ENCODE measurements at regions not wholly inside any gene's neighbourhood (a gene's known extent, or its start where the extent isn't known, plus 50 kb on each side); places are given as distances from the start of the nearest gene placed in this dataset.
"Not testable (repeated sequence)": the region's sequence is repeated elsewhere in the genome, so short reads cannot be mapped to it uniquely, and the experiment has no call there.

DNA sequence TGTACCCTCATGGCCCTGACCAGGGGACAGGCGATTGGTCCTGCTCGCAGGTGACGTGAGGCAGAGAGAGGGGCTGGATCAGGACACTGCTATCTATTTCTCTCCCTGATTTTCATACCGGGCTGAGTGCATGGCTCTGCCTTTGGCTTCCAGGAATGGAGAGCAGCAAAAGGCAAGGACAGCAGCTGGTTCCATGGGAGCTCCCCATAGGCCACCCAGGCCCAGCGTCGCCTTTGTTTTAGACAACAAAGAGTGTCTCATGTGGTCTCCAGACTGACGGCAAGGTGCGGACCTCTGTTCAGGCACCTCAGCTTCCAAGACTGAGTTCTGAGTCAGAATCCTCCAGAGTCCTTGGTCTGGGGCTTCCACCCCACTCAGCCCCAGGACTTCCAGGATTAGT, 123.1 kb downstream of the VEGFA start:
- DNase-seq, result no peak

- no peak for DNase-seq
Observed at GRCh38 chr6:43891072-43891870, 121.3 kb downstream of the VEGFA start.

GRCh38 chr6:43890197-43891062, 120.4 kb downstream of the VEGFA start:
- DNase-seq, result no peak

DNA sequence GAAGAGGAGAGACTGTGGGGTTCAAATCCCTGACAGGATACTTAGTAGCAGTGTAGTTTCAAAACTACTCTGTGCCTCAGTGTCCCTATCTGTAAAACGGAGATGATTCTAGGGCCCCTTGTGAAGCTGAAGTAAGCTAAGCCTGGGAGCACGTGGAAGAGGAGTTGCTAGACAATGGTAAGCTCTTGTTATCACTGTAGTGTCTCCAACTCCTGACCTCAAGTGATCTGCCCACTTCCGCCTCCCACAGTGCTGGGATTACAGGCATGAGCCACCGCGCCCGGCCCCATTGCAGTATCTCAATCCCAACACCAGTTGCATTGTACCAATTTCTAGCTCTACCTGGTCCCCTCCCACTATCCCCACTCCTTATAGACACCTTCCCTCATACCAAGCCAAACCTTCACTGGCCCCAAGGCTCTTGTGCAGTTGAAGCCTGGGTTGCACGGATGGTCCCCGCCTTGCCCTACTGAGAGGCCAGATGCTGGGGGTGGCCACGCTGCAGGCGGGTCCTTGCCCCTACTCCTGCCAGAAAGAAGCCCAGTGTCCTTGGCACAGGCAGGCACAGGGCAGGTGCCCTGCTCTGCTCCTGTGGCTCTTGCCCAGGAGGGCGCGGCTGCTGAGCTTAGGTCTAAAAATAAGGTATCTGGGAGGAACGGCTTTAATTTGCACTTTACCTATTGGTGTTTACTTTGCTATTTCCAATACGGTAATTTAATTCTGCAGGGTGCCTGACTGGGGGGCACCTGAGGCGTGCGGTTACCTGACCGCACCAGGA, 118.1 kb downstream of the VEGFA start:
- no peak for DNase-seq

- no peak for DNase-seq
Observed at GRCh38 chr6:43887340-43887858, 117.4 kb downstream of the VEGFA start.

GRCh38 chr6:43886717-43887339, 116.8 kb downstream of the VEGFA start:
- no peak for DNase-seq

DNA sequence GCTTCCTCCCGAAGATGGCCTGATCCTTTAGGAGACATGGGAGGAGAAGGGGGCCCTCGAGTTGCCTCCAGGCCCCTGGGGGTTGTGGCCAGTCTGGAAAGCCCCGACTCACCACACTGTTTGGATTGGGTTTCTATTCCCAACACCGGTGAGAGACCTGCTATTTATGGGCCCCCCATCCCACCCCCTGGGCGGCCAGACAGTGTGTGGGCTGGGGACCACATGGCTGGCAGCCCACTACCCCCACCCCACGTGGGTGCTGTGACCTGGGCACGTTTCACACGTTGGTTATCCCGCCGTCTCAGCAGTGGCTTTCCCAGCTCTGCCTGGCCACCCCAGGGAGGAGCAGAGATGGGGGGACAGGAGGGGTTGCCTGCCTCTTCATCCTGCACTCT, 116.1 kb downstream of the VEGFA start:
- no peak for DNase-seq

DNA sequence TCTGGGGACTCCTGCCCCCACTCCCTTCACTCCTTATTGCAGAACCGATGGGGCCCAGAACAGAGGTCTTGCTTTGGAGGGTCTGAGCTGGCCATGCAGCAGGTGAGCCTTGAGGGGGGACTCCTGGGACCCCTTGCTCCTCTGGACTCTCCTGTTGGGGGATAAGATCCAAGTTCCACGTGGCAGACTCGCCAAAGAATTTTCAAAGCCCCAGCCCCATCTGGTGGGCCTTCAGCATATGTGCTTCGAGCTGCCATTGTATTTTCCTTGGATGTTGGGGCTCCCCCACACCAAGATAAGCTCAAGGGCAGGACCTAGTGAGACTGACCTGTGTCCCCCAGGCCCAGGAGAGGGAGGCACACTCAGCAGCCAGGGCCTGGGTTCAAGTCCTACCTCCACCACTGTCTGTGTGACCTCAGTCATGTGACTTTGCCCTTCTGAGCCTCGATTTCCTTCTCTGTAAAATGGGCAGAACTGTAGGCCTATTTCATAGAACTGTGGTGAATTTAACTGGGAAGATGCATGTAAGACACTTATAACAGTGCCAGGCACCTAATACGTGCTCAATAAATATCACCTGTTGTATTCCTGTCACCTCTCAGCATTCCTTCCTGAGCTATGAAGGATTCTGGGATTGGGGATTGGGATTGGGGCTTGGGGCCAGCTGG, 115.5 kb downstream of the VEGFA start:
- no peak for DNase-seq

DNA sequence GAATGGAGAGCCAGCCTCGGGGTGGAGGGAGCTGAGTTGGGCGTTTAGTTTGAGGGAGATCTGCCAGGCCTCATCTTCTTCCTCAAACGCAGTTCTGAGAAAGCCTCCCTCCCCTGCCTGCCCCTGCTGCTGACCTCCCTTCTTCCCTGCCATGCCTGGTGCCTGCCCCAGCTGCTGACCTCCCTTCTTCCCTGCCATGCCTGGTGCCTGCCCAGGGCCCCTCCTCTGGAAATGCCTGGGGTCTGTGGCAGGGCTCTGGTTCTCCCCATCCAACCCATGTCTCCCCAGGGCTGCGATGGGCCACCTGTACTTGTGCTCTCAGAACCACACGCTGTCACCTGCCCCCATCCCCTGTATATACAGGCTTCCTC, 114.6 kb downstream of the VEGFA start:
- no peak for DNase-seq

- DNase-seq, result peak in 5 of 58 donors; percentile 5 to 21 (median 17)
Observed at GRCh38 chr6:43883847-43884651, 114.0 kb downstream of the VEGFA start.

DNA sequence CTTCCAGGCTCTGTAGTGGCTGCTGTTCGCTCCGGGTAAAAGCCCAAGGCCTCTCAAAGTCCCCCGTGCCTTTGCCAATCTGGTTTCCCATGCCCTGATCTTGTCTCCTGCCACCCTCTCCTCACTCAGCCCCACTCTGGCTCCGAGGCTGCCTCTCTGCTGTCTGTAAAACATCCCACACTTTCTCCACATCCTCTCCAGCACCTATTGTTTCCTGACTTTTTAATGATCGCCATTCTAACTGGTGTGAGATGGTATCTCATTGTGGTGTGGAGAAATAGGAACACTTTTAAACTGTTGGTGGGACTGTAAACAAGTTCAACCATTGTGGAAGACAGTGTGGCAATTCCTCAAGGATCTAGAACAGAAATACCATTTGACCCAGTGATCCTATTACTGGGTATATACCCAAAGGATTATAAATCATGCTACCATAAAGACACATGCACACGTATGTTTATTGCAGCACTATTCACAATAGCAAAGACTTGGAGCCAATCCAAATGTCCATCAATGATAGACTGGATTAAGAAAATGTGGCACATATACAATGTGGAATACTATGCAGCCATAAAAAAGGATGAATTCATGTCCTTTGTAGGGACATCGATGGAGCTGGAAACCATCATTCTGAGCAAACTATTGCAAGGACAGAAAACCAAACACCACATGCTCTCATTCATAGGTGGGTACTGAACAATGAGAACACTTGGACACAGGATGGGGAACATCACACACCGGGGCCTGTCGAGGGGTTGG, 112.9 kb downstream of the VEGFA start:
- DNase-seq, result not testable (repeated sequence)

GRCh38 chr6:43880236-43881137, 110.5 kb downstream of the VEGFA start:
- DNase-seq, result no peak

DNA sequence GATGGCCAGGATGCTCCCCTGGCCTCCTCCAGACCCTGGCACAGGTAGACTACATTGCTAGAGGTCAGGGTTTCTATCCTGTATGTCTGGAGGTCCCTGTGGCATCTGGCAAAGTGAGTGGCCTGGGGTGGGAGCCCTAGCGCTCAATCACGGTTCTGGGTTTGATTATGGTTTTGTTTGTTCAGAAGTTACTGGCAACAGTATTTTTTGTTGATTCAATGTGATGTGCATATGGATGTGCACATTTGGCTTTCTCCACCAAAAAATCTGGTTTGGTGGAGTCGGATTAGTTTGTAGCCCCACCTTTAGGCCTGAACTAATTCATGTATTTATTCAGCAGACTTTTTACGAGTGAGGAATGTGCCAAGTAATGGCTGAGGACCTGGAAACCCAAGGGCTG, 109.7 kb downstream of the VEGFA start:
- no peak for DNase-seq

GRCh38 chr6:43878823-43879495, 108.9 kb downstream of the VEGFA start:
- DNase-seq, result peak in 54 of 58 donors; percentile 18 to 80 (median 52)

DNA sequence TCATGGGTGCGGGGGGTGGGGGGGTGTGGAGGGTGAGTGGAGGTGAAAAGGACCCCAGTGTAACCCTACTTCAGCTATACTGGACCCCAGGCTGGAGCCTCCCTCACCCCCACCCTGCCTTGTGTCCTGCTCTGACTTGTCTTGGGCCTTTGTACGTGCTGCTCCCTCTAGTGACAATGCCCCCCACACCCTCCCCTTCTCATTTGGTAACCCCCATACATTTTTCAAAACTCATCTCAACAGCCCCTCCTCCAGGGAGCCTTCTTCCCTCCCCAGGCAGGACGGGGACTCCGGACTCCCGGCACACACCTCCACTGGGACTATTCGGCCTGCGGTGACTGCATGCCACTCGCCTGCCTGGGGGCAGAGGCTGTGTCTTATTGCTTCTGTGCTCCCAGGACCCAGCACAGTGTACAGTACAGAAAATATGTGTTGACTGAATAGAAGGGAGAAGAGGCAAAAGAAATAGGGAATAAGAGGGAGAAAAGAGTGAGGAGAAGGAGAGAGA, 108.2 kb downstream of the VEGFA start:
- DNase-seq, result no peak

GRCh38 chr6:43877463-43878126, 107.6 kb downstream of the VEGFA start:
- no peak for DNase-seq
